Embryonic facial prominence (tissue), 1 donor: ENCODE measurements at regions not wholly inside any gene's neighbourhood (a gene's known extent, or its start where the extent isn't known, plus 50 kb on each side); places are given as distances from the start of the nearest gene placed in this dataset.
A peak's percentile ranks its signal among the peaks of the same experiment; 100 is the strongest.
"Not testable (repeated sequence)": the region's sequence is repeated elsewhere in the genome, so short reads cannot be mapped to it uniquely, and the experiment has no call there.

Experiments
- DNase-seq: peaks from one replicate; pipeline ENCODE4 v3.0.0-alpha.2; 2016; ENCODE audit errors: extremely low spot score

GRCh38 chr6:30832864-30833263, 51.5 kb upstream of the DDR1 start:
- DNase-seq: no peak

- DNase-seq: no peak
These were observed 53.9 kb upstream of the DDR1 start for GRCh38 chr6:30830438-30830837.

GRCh38 chr6:30829639-30830255, 54.6 kb upstream of the DDR1 start:
- DNase-seq: no peak

- no peak for DNase-seq
These were observed 55.3 kb upstream of the DDR1 start for GRCh38 chr6:30829033-30829432.

GRCh38 chr6:30828027-30828962, 56.0 kb upstream of the DDR1 start:
- peak; percentile 67 for DNase-seq

- no peak for DNase-seq
These were observed 57.4 kb upstream of the DDR1 start for GRCh38 chr6:30826961-30827342.

GRCh38 chr6:30824698-30825097, 59.6 kb upstream of the DDR1 start:
- DNase-seq: no peak

- no peak for DNase-seq
These were observed 60.8 kb upstream of the DDR1 start for GRCh38 chr6:30823534-30823865.

GRCh38 chr6:30821862-30822784, 62.2 kb upstream of the DDR1 start:
- DNase-seq: no peak

- no peak for DNase-seq
These were observed 64.1 kb upstream of the DDR1 start for GRCh38 chr6:30820193-30820592.

GRCh38 chr6:30819297-30819917, 64.9 kb upstream of the DDR1 start:
- no peak for DNase-seq

GRCh38 chr6:30818391-30818841, 65.9 kb upstream of the DDR1 start:
- peak; percentile 34 for DNase-seq

GRCh38 chr6:30816791-30817739, 67.3 kb upstream of the DDR1 start:
- DNase-seq: no peak

GRCh38 chr6:30816296-30816695, 68.0 kb upstream of the DDR1 start:
- DNase-seq: not testable (repeated sequence)

- not testable (repeated sequence) for DNase-seq
These were observed 69.1 kb upstream of the DDR1 start for GRCh38 chr6:30815041-30815742.

- no peak for DNase-seq
These were observed 69.9 kb upstream of the DDR1 start for GRCh38 chr6:30814146-30815040.

GRCh38 chr6:30813631-30814145, 69.3 kb upstream of the IER3 start:
- no peak for DNase-seq

- no peak for DNase-seq
These were observed 66.5 kb upstream of the IER3 start for GRCh38 chr6:30810813-30811339.
